OCI-LY3 (cell line): ENCODE measurements at regions not wholly inside any gene's neighbourhood (a gene's known extent, or its start where the extent isn't known, plus 50 kb on each side); places are given as distances from the start of the nearest gene placed in this dataset.
A peak's percentile ranks its signal among the peaks of the same experiment; 100 is the strongest.

Experiments
- H2AFZ ChIP-seq: fragments of 200-600, 300-600 bp; shearing (Covaris generic); 2 replicates; pipeline ENCODE4 v1.6.0; 2014; ENCODE audit warnings: antibody characterized with exemption, low read depth, low read length
- H3K27ac ChIP-seq: fragments of 200-600, 300-600 bp; sonication (generic); 2 replicates; pipeline ENCODE4 v1.5.1; 2014; ENCODE audit warnings: mild to moderate bottlenecking, low read length, moderate library complexity, mixed read lengths
- H3K27me3 ChIP-seq: fragments of 200-600, 300-600 bp; sonication (generic); 2 replicates; pipeline ENCODE4 v1.6.1; 2014; ENCODE audit warnings: low read depth, low read length, mixed read lengths
- H3K36me3 ChIP-seq: fragments of 200-600, 300-600 bp; sonication (generic); replicated peaks from 2 replicates; pipeline ENCODE3; 2014; ENCODE audit warnings: low read depth, low read length, mixed read lengths
- H3K4me1 ChIP-seq: fragments of 300-600, 200-600 bp; sonication (generic); 2 replicates; pipeline ENCODE4 v1.6.1; 2014; ENCODE audit warnings: low read length, mixed read lengths
- H3K4me2 ChIP-seq: fragments of 200-600, 300-600 bp; sonication (generic); 2 replicates; pipeline ENCODE4 v1.6.1; 2014; ENCODE audit warnings: low read length, mixed read lengths
- H3K4me3 ChIP-seq: fragments of 300-600, 200-600 bp; sonication (generic); 2 replicates; pipeline ENCODE4 v1.5.1; 2014; ENCODE audit warnings: antibody characterized with exemption, mild to moderate bottlenecking, low read length, moderate library complexity
- H3K79me2 ChIP-seq: fragments of 300-600, 200-600 bp; shearing (Covaris generic); 2 replicates; pipeline ENCODE4 v1.6.1; 2014; ENCODE audit warnings: mild to moderate bottlenecking, low read length, mixed read lengths
- H3K9ac ChIP-seq: fragments of 300-600, 200-600 bp; shearing (Covaris generic); 2 replicates; pipeline ENCODE4 v1.6.0; 2014; ENCODE audit warnings: mild to moderate bottlenecking, low read length, moderate library complexity
- H3K9me3 ChIP-seq: fragments of 200-600, 300-600 bp; shearing (Covaris generic); 2 replicates; pipeline ENCODE4 v1.6.1; 2014; ENCODE audit warnings: low read length, mixed read lengths; ENCODE audit not compliant: insufficient read depth
- H4K20me1 ChIP-seq: fragments of 200-600, 300-600 bp; sonication (generic); 2 replicates; pipeline ENCODE4 v1.6.1; 2016; ENCODE audit warnings: low read length, mixed read lengths; ENCODE audit not compliant: insufficient read depth
- EZH2phosphoT487 ChIP-seq: fragments of 200-600 bp; shearing (Covaris generic); IDR thresholded peaks from 2 replicates; pipeline ENCODE4 v1.6.1; 2018; ENCODE audit warnings: antibody characterized with exemption, mixed run types, low read depth
- TF ChIP-seq, protein P1 (sequence below): fragments of 200-600, 300-600 bp; sonication (generic); IDR thresholded peaks from 2 replicates; pipeline ENCODE4 v1.5.1; 2014; ENCODE audit warnings: antibody characterized with exemption, low read length, low read depth

DNA sequence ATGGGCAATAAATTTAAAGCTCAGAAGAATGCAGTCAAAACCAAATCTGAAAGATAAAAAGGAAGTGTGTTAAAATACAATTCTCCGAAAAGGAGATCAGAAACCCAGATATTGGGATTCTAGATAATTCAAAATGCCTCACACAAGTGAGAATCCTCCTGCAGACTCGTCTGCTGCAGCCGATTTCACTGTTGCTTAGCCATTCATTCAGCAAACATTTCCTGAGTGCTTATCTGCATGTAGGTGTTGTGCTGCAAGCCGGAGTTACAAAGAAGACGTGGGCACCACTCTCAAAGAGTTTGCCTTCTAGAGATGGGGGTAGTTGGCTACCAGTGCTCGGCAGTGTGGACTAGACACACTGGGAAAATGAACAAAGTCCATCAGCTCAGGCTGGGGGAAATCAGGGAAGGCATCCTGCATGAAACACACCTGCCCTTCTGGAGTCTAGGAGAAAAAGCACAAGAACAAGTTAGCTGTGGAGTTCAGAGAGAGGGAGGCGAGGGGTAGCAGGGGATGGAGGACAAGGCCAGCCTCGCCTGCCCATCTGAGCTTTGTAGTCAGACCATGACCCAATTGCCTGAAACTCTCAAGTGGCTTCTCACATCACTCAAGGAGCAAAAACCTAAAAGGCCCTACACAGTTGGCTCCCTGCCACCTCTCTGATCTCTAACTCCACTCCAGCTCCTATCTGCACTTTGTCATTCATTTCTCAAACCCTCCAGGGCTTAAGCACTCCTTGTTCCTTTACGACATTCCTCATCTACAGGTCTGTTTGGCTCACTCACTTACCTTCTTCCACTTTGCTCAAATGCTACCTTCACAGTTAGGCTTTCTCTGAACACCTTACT lies 310.0 kb upstream of the DDHD1 start:
- Histone ChIP-seq H4K20me1 (no peaks in the 10 kb centered on the region), H3K4me3 (no peak overlapping the region), H3K79me2 (no peaks in the 10 kb centered on the region), H3K4me2 (no peak overlapping the region), H3K27me3 (no peaks in the 10 kb centered on the region), H2AFZ (no peak overlapping the region), H3K4me1 (peaks cover 12% of the 10 kb centered on the region), H3K36me3 (no peaks in the 10 kb centered on the region), H3K9ac (no peak overlapping the region), H3K9me3 (no peaks in the 10 kb centered on the region), H3K27ac (no peak overlapping the region)
- TF ChIP-seq EZH2phosphoT487 = no peak
- TF ChIP-seq, protein P1, sequence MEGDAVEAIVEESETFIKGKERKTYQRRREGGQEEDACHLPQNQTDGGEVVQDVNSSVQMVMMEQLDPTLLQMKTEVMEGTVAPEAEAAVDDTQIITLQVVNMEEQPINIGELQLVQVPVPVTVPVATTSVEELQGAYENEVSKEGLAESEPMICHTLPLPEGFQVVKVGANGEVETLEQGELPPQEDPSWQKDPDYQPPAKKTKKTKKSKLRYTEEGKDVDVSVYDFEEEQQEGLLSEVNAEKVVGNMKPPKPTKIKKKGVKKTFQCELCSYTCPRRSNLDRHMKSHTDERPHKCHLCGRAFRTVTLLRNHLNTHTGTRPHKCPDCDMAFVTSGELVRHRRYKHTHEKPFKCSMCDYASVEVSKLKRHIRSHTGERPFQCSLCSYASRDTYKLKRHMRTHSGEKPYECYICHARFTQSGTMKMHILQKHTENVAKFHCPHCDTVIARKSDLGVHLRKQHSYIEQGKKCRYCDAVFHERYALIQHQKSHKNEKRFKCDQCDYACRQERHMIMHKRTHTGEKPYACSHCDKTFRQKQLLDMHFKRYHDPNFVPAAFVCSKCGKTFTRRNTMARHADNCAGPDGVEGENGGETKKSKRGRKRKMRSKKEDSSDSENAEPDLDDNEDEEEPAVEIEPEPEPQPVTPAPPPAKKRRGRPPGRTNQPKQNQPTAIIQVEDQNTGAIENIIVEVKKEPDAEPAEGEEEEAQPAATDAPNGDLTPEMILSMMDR = no peak

- TF ChIP-seq, protein P1 = no peak
- TF ChIP-seq EZH2phosphoT487 = no peak
Measured at GRCh38 chr14:53461858-53462257, 308.7 kb upstream of the DDHD1 start.

DNA sequence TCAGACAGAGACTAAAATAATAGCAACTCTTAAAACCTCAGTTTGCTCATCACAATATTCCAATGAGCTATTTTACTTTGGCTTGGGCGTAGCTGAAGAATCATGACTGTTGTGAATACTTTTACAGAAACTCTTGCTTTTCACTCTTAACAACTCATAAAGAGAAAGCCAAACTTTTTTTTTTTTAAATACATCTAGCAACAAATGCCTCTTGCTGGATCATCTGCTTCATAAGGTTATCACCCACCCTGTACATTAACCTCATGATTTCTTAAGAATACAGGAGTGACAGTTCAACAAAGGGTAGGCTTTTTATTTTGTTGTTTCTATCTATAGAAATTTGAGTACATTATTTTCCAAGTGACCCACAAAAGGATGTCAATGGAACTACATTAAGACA lies 307.4 kb upstream of the DDHD1 start:
- H3K4me3 ChIP-seq = no peak overlapping the region
- H3K4me1 ChIP-seq = peaks cover 12% of the 10 kb centered on the region
- no peaks in the 10 kb centered on the region for H4K20me1 ChIP-seq
- no peaks in the 10 kb centered on the region for H3K27me3 ChIP-seq
- no peak overlapping the region for H3K27ac ChIP-seq
- H3K4me2 ChIP-seq = peak overlapping the region; percentile 25
- H3K9ac ChIP-seq = no peak overlapping the region
- H3K36me3 ChIP-seq = no peaks in the 10 kb centered on the region
- H3K79me2 ChIP-seq = no peaks in the 10 kb centered on the region
- H2AFZ ChIP-seq = no peak overlapping the region
- no peak for TF ChIP-seq EZH2phosphoT487
- TF ChIP-seq, protein P1 = no peak
- no peaks in the 10 kb centered on the region for H3K9me3 ChIP-seq

More at GRCh38 chr14:53461858-53462257, 308.7 kb upstream of the DDHD1 start:
- Histone ChIP-seq H2AFZ (no peak overlapping the region), H3K36me3 (no peaks in the 10 kb centered on the region), H3K27ac (no peak overlapping the region), H3K4me3 (no peak overlapping the region), H3K4me2 (no peak overlapping the region), H3K27me3 (no peaks in the 10 kb centered on the region), H3K4me1 (peaks cover 12% of the 10 kb centered on the region), H4K20me1 (no peaks in the 10 kb centered on the region), H3K9ac (no peak overlapping the region), H3K9me3 (no peaks in the 10 kb centered on the region), H3K79me2 (no peaks in the 10 kb centered on the region)

GRCh38 chr14:53458368-53458814 lies 305.3 kb upstream of the DDHD1 start:
- Histone ChIP-seq H3K27me3 (no peaks in the 10 kb centered on the region), H3K36me3 (no peaks in the 10 kb centered on the region), H3K27ac (no peak overlapping the region), H3K4me2 (no peak overlapping the region), H3K4me3 (no peak overlapping the region), H4K20me1 (no peaks in the 10 kb centered on the region), H3K9ac (no peak overlapping the region), H2AFZ (no peak overlapping the region), H3K79me2 (no peaks in the 10 kb centered on the region), H3K9me3 (no peaks in the 10 kb centered on the region), H3K4me1 (peaks cover 12% of the 10 kb centered on the region)
- TF ChIP-seq EZH2phosphoT487 = no peak
- TF ChIP-seq, protein P1 = no peak
